GM21390 (cell line): ENCODE measurements at regions not wholly inside any gene's neighbourhood (a gene's known extent, or its start where the extent isn't known, plus 50 kb on each side); places are given as distances from the start of the nearest gene placed in this dataset.

Experiments
- ATAC-seq: cut with Tn5 transposase; IDR thresholded peaks from one replicate; pipeline ENCODE4 v1.9.1; 2021; ENCODE audit not compliant: unreplicated experiment

- no peak for ATAC-seq
Measured at GRCh38 chr2:4134551-4135550, 431.5 kb downstream of the DCDC2C start.

- ATAC-seq, result no peak
Measured at GRCh38 chr2:4135765-4136164, 432.4 kb downstream of the DCDC2C start.

- ATAC-seq, result no peak
Measured at GRCh38 chr2:4139316-4139715, 435.9 kb downstream of the DCDC2C start.

GRCh38 chr2:4139731-4140130 is 436.4 kb downstream of the DCDC2C start:
- no peak for ATAC-seq

- no peak for ATAC-seq
Measured at GRCh38 chr2:4140281-4140970, 437.1 kb downstream of the DCDC2C start.

DNA sequence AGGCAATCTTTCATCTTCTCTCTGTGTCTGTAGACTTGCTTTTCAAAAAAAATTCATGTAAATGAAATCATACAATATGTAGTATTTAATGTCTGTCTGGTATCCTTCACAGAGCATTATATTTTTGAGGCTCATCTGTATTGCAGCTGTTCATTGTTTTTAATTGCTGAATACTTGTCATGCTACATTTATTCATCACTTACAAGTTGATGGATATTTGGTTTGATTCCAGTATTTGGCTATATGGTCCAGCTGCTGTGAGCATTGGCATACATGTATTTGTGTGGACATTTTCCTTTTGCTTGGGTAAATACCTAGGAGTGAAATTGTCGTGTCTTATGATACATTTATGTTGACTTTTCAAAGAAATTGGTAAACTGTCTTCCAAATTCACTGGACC is 441.4 kb downstream of the DCDC2C start:
- ATAC-seq, result no peak

DNA sequence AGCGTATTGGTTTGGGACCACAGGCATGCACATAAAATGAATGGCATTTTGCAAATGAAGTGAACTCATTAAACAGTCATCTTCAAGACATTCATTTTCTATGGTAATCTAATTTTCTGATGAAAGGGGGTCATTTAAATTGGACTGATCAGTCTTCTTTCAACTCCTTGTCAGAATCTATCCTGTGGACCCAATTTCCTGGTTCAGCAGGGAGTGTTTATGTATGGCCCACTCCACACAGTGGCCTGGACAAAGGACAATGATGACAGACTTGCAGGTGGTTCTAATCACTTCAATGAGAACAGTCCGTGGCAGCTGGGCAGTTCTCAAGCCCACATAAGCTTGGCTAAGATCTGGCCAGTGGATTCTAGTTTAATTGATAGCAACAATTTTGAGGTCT is 448.1 kb downstream of the DCDC2C start:
- ATAC-seq, result no peak

DNA sequence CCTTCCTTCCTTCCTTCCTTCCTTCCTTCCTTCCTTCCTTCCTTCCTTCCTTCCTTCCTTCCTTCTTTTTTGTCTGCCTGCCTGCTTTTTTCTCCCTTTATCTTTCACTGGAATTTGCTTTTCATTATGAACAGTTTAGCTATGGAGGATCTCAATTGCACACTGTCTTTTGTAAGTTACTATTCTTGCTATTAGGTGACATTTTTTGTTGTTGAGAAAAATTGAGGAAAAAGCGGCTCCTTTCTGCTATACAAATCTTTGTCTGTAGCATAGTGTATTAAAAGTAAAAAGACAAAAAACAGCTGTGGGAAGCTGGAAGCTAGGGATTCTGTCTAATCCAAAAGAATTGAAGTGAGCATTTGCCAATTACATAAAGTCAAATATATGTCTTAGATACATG is 448.7 kb downstream of the DCDC2C start:
- ATAC-seq, result no peak

DNA sequence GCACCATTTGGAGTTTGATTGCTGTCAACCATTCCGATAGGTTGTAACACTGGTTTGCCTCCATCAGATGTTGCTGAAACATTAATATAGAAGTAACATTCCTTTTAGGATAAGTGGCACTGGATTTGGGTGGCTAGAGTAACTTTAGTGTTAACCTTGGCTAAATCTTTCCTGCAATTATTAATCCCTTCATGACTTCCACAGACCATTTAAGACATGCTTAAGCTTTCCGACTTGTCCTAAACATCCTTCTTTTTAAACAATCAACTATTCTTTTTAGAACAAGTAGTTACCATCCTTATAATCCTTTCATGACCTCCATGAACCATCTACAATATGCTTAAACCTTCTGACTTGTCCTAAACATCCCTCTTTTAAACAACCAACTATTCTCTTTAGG is 465.5 kb downstream of the DCDC2C start:
- ATAC-seq, result no peak

GRCh38 chr2:4174796-4175195 is 471.4 kb downstream of the DCDC2C start:
- no peak for ATAC-seq

GRCh38 chr2:4175343-4175742 is 472.0 kb downstream of the DCDC2C start:
- ATAC-seq, result no peak

- ATAC-seq, result no peak
Measured at GRCh38 chr2:4180631-4181030, 477.3 kb downstream of the DCDC2C start.

DNA sequence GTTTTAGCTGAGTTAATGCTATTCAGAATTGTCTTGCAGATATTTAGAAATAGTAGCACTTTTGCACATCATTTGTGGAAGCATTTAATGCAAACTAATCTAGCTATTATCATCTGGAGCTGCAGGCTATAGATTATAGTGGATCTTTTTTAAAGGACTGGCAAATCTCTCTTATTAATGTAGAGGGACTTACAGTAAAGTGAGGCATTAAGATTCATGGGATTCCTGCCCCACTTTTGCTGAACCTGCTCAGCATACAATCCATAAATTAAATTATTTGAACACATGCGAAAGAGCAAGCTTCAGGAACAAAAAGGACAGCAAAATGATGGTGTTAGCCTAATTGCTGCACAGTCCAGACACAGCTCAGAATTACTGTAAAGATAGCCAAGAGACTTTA is 477.7 kb downstream of the DCDC2C start:
- ATAC-seq, result no peak

GRCh38 chr2:4188561-4188960 is 485.2 kb downstream of the DCDC2C start:
- no peak for ATAC-seq

DNA sequence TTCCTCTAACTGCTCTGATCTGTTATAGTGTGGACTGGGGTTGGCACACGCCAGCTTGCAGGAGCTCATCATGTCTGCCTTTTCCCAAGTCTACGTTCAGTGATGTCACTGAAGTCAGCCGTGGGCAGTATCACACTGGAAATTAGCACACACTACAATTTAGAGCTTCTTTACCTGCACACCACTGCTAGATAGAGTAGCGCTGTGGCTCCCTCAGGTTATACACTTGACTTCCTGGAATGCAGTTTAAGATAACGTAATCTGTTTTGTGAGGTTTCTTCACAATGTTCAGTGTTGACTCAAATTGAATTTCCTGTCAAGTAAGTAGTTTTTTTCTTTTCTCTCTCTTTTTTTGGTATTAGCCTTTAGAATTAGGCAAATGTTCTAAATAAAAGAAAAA is 487.2 kb downstream of the DCDC2C start:
- ATAC-seq, result no peak

DNA sequence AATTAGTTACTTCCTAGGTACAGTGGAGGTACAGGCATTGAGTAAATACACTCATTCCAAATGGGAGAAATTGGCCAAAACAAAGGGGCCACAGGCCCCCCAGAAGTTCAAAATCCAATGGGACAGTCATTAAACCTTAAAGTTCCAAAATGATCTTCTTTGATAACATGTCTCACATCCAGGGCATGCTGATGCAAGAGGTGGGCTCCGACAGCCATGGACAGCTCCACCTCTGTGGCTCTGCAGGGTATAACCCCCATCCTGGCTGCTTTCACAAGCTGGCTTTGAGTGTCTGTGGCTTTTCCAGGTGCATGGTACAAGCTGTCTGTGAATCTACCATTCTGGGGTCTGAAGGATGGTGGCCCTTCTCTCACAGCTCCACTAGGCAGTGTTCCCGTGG is 488.7 kb downstream of the DCDC2C start:
- ATAC-seq, result no peak

DNA sequence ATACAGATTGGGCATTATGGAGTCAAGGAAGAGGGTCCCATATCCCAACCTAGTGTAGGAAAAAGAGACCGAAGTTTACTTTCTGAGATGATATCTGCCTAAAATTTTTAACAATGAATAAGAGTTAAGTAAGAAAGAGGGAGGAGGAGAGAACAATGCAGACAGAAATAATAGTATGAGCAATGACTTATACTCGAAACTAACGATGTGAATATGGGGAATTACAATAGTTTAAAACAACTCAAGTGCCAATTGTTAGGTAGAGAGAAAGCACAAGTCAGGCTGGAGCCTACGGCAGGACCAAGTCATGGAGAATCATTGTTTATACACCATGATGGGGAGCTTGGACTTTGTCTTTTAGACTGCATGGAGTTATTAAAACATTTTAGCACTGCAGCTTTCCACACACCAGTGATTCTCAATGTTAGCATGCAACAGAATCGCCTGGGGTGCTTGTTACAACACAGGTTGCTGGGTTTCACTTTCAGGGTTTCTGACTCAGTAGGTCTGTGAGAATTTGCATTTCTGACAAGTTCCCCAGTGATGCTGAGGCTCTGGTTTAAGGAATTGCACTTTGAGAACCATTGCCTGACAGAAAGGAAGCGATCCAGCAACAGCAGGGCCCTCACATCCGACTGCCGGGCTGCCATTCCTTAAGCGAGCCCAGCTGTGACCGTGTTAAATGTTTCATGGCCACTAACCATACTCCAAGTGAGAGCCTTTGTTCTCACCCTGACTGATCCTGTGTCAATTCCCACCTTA is 511.2 kb downstream of the DCDC2C start:
- peak; percentile 74 for ATAC-seq

GRCh38 chr2:4217737-4218136 is 514.4 kb downstream of the DCDC2C start:
- no peak for ATAC-seq

DNA sequence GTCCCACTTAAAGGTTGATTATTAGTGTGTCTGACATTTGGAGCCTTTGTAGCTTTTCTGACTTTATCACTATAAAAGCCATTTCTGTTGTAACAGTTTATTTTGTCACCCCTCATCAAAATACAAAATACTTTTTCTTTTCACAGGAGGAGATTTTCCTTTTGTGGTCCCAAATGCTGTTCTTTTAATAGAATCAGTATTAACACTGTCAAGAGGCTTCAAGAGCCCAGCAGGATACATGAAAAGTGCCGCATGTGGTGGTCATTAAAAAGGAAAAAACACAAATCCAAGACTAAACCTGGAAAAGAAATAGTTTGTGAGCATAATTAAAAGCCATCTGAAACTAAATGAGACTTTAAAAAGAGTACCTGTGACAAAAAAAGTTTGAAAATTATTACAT is 515.7 kb downstream of the DCDC2C start:
- ATAC-seq, result no peak

- ATAC-seq, result no peak
Measured at GRCh38 chr2:4219571-4219970, 516.2 kb downstream of the DCDC2C start.

DNA sequence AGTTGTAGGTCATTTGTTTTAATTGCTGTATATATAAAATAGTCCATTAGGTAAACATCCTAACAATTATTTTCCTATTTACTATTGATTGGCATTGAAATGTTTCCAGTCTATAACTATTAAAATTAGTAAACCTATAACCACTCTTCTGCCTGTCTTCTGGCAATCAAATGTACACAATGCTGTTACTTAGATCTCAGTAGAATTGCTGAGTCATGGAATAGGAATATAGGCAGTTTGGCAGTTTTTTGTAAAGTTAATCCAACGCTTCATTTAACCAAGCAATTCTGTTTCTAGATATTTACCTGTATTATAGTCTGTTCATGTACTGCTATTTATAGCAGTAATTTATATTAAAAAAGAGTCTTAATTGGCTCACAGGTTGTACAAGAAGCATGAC is 518.1 kb downstream of the DCDC2C start:
- no peak for ATAC-seq
